Neural cell (in vitro differentiated cells): ENCODE measurements at regions not wholly inside any gene's neighbourhood (a gene's known extent, or its start where the extent isn't known, plus 50 kb on each side); places are given as distances from the start of the nearest gene placed in this dataset.

Source experiments
- H2AFZ ChIP-seq: fragments of 200-600, 300-800 bp; sonication (generic), shearing (Covaris generic); 2 replicates; pipeline ENCODE4 v1.6.0; 2014; ENCODE audit warnings: low read depth, mild to moderate bottlenecking, antibody characterized with exemption, low read length, moderate library complexity
- H3F3A ChIP-seq: fragments of 200-600 bp; shearing (Covaris generic); 2 replicates; pipeline ENCODE4 v1.6.1; 2016; ENCODE audit warnings: mild to moderate bottlenecking, moderate library complexity, mixed read lengths, antibody characterized with exemption, low read length; ENCODE audit not compliant: insufficient read depth, poor library complexity, severe bottlenecking
- H3K27ac ChIP-seq: fragments of 200-600, 300-800 bp; sonication (generic), shearing (Covaris generic); 2 replicates; pipeline ENCODE4 v1.5.1; 2014; ENCODE audit warnings: mild to moderate bottlenecking, low read length, moderate library complexity
- H3K27me3 ChIP-seq: fragments of 300-800, 200-600 bp; sonication (generic), shearing (Covaris generic); 2 replicates; pipeline ENCODE4 v1.6.0; 2014; ENCODE audit warnings: mild to moderate bottlenecking, low read depth, low read length, moderate library complexity; ENCODE audit not compliant: insufficient read depth
- H3K36me3 ChIP-seq: fragments of 300-800, 200-600 bp; sonication (generic), shearing (Covaris generic); 2 replicates; pipeline ENCODE4 v1.5.1; 2014; ENCODE audit warnings: mild to moderate bottlenecking, antibody characterized with exemption, low read length, moderate library complexity; ENCODE audit not compliant: insufficient read depth
- H3K4me2 ChIP-seq: fragments of 300-800, 200-600 bp; sonication (generic), shearing (Covaris generic); 2 replicates; pipeline ENCODE4 v1.6.0; 2014; ENCODE audit warnings: mild to moderate bottlenecking, low read length
- H3K4me3 ChIP-seq: fragments of 300-800, 200-600 bp; sonication (generic), shearing (Covaris generic); 2 replicates; pipeline ENCODE4 v1.5.1; 2014; ENCODE audit warnings: mild to moderate bottlenecking, low read length, moderate library complexity
- H3K79me2 ChIP-seq: fragments of 200-600 bp; shearing (Covaris generic); replicated peaks from 2 replicates; pipeline ENCODE4 v1.6.0; 2014; ENCODE audit warnings: mild to moderate bottlenecking, low read length, moderate library complexity; ENCODE audit not compliant: insufficient read depth
- H3K9ac ChIP-seq: fragments of 300-800, 200-600 bp; sonication (generic), shearing (Covaris generic); 2 replicates; pipeline ENCODE4 v1.6.1; 2016; ENCODE audit warnings: mild to moderate bottlenecking, low read length, mixed read lengths
- H3K9me2 ChIP-seq: fragments of 200-600 bp; shearing (Covaris generic); 2 replicates; pipeline ENCODE4 v1.6.1; 2016; ENCODE audit warnings: mild to moderate bottlenecking, low read length, mixed read lengths; ENCODE audit not compliant: insufficient read depth
- H3K9me3 ChIP-seq: fragments of 200-600, 300-800 bp; sonication (generic), shearing (Covaris generic); 2 replicates; pipeline ENCODE4 v1.6.1; 2016; ENCODE audit warnings: mild to moderate bottlenecking, mixed run types, low read length, moderate library complexity, mixed read lengths
- H4K20me1 ChIP-seq: fragments of 200-600 bp; shearing (Covaris generic); 2 replicates; pipeline ENCODE4 v1.6.1; 2016; ENCODE audit warnings: mild to moderate bottlenecking, mixed run types; ENCODE audit not compliant: insufficient read depth
- EP300 ChIP-seq: fragments of 450-650 bp; conservative IDR thresholded peaks from 2 replicates; pipeline ENCODE4 v1.6.1; 2014; ENCODE audit warnings: antibody characterized with exemption, mild to moderate bottlenecking, moderate library complexity; ENCODE audit not compliant: poor library complexity, severe bottlenecking
- EZH2 ChIP-seq: fragments of 200-600, 300-800 bp; shearing (Covaris generic), sonication (generic); IDR thresholded peaks from 2 replicates; pipeline ENCODE4 v1.6.1; 2014; ENCODE audit warnings: antibody characterized with exemption, low read length, borderline replicate concordance, mild to moderate bottlenecking; ENCODE audit not compliant: insufficient read depth, poor library complexity, severe bottlenecking
- MXI1 ChIP-seq: fragments of 450-650 bp; conservative IDR thresholded peaks from 2 replicates; pipeline ENCODE4 v1.6.1; 2014; ENCODE audit warnings: antibody characterized with exemption, mild to moderate bottlenecking; ENCODE audit not compliant: poor library complexity, severe bottlenecking
- POLR2AphosphoS5 ChIP-seq: IDR thresholded peaks from 2 replicates; pipeline ENCODE4 v1.6.1; 2012
- RAD21 ChIP-seq: fragments of 450-650 bp; conservative IDR thresholded peaks from 2 replicates; pipeline ENCODE4 v1.6.1; 2014; ENCODE audit warnings: antibody characterized with exemption, mild to moderate bottlenecking, moderate library complexity
- SMC3 ChIP-seq: fragments of 450-650 bp; conservative IDR thresholded peaks from 2 replicates; pipeline ENCODE4 v1.6.1; 2014; ENCODE audit warnings: antibody characterized with exemption, mild to moderate bottlenecking, moderate library complexity; ENCODE audit not compliant: poor library complexity
- TAF1 ChIP-seq: IDR thresholded peaks from 2 replicates; pipeline ENCODE4 v1.6.1; 2012; ENCODE audit warnings: low read depth
- TF ChIP-seq, protein P1 (sequence below): IDR thresholded peaks from 2 replicates; pipeline ENCODE4 v1.6.1; 2012; ENCODE audit warnings: borderline replicate concordance
- TF ChIP-seq, protein P2 (sequence below): fragments of 450-650 bp; IDR thresholded peaks from 2 replicates; pipeline ENCODE4 v1.5.1; 2014; ENCODE audit warnings: antibody characterized with exemption, mild to moderate bottlenecking, moderate library complexity; ENCODE audit not compliant: poor library complexity, severe bottlenecking

DNA sequence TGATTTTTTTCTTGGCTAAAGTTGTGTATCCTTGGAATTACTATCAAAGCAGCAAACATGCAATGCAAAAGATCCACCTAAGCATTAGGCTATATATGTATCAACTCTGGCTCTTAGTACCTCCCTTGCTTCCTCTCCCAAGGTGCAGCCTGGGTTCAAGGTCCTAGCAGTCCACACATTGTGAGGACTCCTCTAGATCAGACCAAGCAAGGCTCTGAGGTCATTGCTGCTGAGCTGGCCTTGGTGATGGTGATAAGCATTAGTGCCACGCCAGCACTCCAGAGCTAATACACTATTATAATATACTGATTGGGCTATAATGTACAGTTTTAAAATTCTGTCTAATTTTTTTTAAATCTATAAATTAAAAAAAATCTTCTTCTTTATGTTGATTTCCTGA is 196.9 kb upstream of the BTG1 start:
- TF ChIP-seq, protein P1, sequence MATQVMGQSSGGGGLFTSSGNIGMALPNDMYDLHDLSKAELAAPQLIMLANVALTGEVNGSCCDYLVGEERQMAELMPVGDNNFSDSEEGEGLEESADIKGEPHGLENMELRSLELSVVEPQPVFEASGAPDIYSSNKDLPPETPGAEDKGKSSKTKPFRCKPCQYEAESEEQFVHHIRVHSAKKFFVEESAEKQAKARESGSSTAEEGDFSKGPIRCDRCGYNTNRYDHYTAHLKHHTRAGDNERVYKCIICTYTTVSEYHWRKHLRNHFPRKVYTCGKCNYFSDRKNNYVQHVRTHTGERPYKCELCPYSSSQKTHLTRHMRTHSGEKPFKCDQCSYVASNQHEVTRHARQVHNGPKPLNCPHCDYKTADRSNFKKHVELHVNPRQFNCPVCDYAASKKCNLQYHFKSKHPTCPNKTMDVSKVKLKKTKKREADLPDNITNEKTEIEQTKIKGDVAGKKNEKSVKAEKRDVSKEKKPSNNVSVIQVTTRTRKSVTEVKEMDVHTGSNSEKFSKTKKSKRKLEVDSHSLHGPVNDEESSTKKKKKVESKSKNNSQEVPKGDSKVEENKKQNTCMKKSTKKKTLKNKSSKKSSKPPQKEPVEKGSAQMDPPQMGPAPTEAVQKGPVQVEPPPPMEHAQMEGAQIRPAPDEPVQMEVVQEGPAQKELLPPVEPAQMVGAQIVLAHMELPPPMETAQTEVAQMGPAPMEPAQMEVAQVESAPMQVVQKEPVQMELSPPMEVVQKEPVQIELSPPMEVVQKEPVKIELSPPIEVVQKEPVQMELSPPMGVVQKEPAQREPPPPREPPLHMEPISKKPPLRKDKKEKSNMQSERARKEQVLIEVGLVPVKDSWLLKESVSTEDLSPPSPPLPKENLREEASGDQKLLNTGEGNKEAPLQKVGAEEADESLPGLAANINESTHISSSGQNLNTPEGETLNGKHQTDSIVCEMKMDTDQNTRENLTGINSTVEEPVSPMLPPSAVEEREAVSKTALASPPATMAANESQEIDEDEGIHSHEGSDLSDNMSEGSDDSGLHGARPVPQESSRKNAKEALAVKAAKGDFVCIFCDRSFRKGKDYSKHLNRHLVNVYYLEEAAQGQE, result no peak
- TF ChIP-seq RAD21, result no peak
- TF ChIP-seq, protein P2, sequence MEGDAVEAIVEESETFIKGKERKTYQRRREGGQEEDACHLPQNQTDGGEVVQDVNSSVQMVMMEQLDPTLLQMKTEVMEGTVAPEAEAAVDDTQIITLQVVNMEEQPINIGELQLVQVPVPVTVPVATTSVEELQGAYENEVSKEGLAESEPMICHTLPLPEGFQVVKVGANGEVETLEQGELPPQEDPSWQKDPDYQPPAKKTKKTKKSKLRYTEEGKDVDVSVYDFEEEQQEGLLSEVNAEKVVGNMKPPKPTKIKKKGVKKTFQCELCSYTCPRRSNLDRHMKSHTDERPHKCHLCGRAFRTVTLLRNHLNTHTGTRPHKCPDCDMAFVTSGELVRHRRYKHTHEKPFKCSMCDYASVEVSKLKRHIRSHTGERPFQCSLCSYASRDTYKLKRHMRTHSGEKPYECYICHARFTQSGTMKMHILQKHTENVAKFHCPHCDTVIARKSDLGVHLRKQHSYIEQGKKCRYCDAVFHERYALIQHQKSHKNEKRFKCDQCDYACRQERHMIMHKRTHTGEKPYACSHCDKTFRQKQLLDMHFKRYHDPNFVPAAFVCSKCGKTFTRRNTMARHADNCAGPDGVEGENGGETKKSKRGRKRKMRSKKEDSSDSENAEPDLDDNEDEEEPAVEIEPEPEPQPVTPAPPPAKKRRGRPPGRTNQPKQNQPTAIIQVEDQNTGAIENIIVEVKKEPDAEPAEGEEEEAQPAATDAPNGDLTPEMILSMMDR, result no peak
- no peak for TF ChIP-seq SMC3
- TF ChIP-seq POLR2AphosphoS5, result no peak
- TF ChIP-seq MXI1, result no peak
- TF ChIP-seq EZH2, result no peak
- no peak for TF ChIP-seq EP300
- no peak for TF ChIP-seq TAF1
- Histone ChIP-seq H3K79me2 (no peaks in the 10 kb centered on the region), H3K4me3 (no peak overlapping the region), H3K9me3 (no peaks in the 10 kb centered on the region), H3K9ac (no peak overlapping the region), H2AFZ (no peak overlapping the region), H3K9me2 (no peaks in the 10 kb centered on the region), H3K27me3 (no peaks in the 10 kb centered on the region), H4K20me1 (no peaks in the 10 kb centered on the region), H3K4me2 (no peak overlapping the region), H3K36me3 (no peaks in the 10 kb centered on the region), H3F3A (no peaks in the 10 kb centered on the region), H3K27ac (no peak overlapping the region)

DNA sequence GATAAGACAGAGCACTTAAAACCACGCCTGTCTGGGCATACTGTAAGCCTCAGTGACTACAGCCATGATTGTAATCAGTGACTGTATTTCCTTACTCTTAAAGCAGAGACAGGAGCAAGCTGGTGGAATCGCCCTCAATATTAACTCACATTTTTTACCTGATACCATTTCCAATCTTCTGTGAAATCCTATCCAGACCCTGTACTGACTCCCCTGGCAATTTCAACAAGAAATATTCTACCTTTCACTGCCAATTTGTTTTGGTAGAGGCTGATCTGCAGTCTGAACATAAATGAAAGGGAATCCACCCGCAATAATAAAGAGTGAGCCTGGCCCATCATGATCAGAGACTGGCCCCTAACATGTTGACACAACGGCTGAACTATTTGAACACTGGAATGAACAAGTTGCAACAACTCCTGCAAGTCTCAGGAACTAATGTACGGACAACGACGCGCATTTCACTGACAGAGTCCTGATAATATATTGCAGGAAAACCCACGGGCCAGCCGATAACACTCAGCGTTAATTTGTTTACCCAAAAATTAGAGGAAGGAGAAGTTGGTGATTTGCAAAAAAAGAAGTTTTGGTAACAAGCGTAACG is 195.5 kb upstream of the BTG1 start:
- Histone ChIP-seq H3K9me3 (no peaks in the 10 kb centered on the region), H4K20me1 (no peaks in the 10 kb centered on the region), H3K27me3 (no peaks in the 10 kb centered on the region), H3K4me2 (no peak overlapping the region), H3K4me3 (no peak overlapping the region), H3K27ac (no peak overlapping the region), H3K36me3 (no peaks in the 10 kb centered on the region), H3K9me2 (no peaks in the 10 kb centered on the region), H3K79me2 (no peaks in the 10 kb centered on the region), H2AFZ (no peak overlapping the region), H3K9ac (no peak overlapping the region), H3F3A (no peaks in the 10 kb centered on the region)
- TF ChIP-seq EZH2, result no peak
- no peak for TF ChIP-seq TAF1
- no peak for TF ChIP-seq POLR2AphosphoS5
- TF ChIP-seq, protein P2, result no peak
- no peak for TF ChIP-seq MXI1
- no peak for TF ChIP-seq EP300
- TF ChIP-seq SMC3, result no peak
- TF ChIP-seq, protein P1, result no peak
- TF ChIP-seq RAD21, result no peak
